Activated CD4-positive, alpha-beta memory T cell treated with anti-CD3 and anti-CD28 coated beads for 36 hours (primary cell): ENCODE measurements at regions not wholly inside any gene's neighbourhood (a gene's known extent, or its start where the extent isn't known, plus 50 kb on each side); places are given as distances from the start of the nearest gene placed in this dataset.

Source experiments
- CTCF ChIA-PET: fragments of 350-600 bp; sonication (Branson Sonifier 250); formaldehyde crosslinking; loops from one replicate; lab custom pipeline; 2021; ENCODE audit warnings: antibody characterized with exemption, inconsistent platforms; lab: Charles Lee
- POLR2A ChIA-PET: fragments of 350-600 bp; sonication (Branson Sonifier 250); formaldehyde crosslinking; loops from one replicate; lab custom pipeline; 2021; ENCODE audit warnings: antibody characterized with exemption; lab: Charles Lee
- DNase-seq: peaks from one replicate; pipeline ENCODE4 v3.0.0-alpha.2; 2020
- H3K27ac Mint-ChIP-seq: one replicate; pipeline ENCODE4 v1.8.0; 2021; ENCODE audit warnings: mixed read lengths
- H3K27me3 Mint-ChIP-seq: one replicate; pipeline ENCODE4 v1.8.0; 2021; ENCODE audit warnings: mixed read lengths
- H3K36me3 Mint-ChIP-seq: one replicate; pipeline ENCODE4 v1.8.0; 2021; ENCODE audit warnings: mixed read lengths
- H3K4me1 Mint-ChIP-seq: one replicate; pipeline ENCODE4 v1.8.0; 2021; ENCODE audit warnings: low read depth, mixed read lengths
- H3K4me3 Mint-ChIP-seq: one replicate; pipeline ENCODE4 v1.8.0; 2021; ENCODE audit warnings: mild to moderate bottlenecking, mixed read lengths
- H3K9me3 Mint-ChIP-seq: one replicate; pipeline ENCODE4 v1.8.0; 2021; ENCODE audit warnings: mixed read lengths
- intact Hi-C: fragments of 100-400 bp; cut with micrococcal nuclease; formaldehyde crosslinking; loops from one replicate; pipeline ENCODE4 v1.15.1; 2023

DNA sequence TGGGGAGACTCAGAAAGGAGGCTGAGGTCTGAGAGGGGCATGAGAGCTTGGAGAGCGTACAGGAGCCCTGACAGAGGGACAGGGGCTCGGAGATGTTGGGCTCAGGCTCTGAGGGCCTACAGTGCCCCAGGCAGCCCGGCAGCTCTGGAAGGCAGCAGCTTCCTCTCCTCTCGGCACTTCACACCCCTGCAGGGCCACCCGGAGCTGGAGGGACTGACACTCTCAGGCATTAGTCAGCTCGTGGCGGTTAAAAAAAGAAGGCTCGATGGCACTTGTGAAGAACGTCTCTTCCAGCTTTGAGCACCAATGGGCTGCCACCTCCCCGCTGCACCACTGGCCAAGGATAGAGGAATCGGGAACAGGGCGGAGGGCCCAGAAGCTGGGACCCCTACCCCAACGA, 62.6 kb upstream of the SIRPA start:
- no peak overlapping the region for H3K27ac Mint-ChIP-seq
- ChIA-PET CTCF (interaction anchor here (0.6 kb wide), 1 partner anchor 329 kb away, joined by 3 read pairs; no protein-coding TSS in a partner anchor), POLR2A (no interaction called here)
- no peaks in the 10 kb centered on the region for H3K4me1 Mint-ChIP-seq
- H3K27me3 Mint-ChIP-seq = peaks cover 18% of the 10 kb centered on the region
- no peak overlapping the region for H3K4me3 Mint-ChIP-seq
- DNase-seq = no peak
- H3K36me3 Mint-ChIP-seq = no peaks in the 10 kb centered on the region
- intact Hi-C loops = no loop called here
- no peaks in the 10 kb centered on the region for H3K9me3 Mint-ChIP-seq

DNA sequence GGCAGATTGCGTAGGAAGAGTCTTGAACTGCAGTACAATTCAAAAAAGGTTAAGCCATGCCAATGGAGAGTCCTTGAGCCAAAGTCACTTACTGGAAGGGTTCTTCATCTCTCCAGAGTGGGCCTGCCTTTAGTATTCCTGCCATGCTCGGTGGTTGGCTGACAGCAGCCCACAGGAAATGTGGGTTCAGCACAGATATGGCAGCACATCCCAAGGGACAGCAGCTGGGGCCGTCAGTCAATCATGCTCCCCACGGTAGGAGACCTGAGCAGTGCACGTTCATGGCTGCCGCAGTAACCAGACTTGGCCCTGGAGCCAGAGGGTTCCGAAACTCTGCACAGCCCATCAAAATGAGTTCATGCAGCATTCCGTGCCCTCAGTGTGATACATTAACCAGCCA, 63.6 kb upstream of the SIRPA start:
- Mint-ChIP-seq H3K27me3 (peaks cover 14% of the 10 kb centered on the region), H3K36me3 (no peaks in the 10 kb centered on the region), H3K9me3 (no peaks in the 10 kb centered on the region), H3K4me3 (no peak overlapping the region), H3K4me1 (no peaks in the 10 kb centered on the region), H3K27ac (no peak overlapping the region)
- intact Hi-C loops = no loop called here
- POLR2A ChIA-PET = no interaction called here
- no peak for DNase-seq
- CTCF ChIA-PET = no interaction called here

DNA sequence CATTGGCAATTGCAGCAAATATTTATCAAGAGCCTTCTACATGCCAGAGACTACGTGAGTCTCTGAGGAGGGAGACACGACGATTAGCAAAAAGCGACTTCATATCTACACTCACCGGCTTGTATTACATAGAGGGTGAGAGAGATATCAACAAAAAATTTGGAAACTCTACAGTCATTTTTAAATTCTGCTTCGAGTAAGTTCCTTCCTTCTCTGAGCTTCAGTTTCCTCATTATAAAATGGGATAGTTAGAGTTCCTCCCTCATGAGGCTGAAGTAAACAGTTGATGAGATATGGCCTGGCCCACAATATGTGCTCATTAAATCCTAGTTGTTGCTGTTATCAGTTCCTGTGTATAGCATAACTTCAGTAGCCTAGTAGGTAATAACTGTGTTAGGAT, 64.1 kb upstream of the SIRPA start:
- H3K27ac Mint-ChIP-seq = no peak overlapping the region
- POLR2A ChIA-PET = no interaction called here
- no peaks in the 10 kb centered on the region for H3K9me3 Mint-ChIP-seq
- CTCF ChIA-PET = interaction anchor here (1.1 kb wide), 1 partner anchor 67 kb away, joined by 3 read pairs; no protein-coding TSS in a partner anchor
- intact Hi-C loops = no loop called here
- H3K4me1 Mint-ChIP-seq = no peaks in the 10 kb centered on the region
- peaks cover 12% of the 10 kb centered on the region for H3K27me3 Mint-ChIP-seq
- no peaks in the 10 kb centered on the region for H3K36me3 Mint-ChIP-seq
- no peak for DNase-seq
- no peak overlapping the region for H3K4me3 Mint-ChIP-seq

DNA sequence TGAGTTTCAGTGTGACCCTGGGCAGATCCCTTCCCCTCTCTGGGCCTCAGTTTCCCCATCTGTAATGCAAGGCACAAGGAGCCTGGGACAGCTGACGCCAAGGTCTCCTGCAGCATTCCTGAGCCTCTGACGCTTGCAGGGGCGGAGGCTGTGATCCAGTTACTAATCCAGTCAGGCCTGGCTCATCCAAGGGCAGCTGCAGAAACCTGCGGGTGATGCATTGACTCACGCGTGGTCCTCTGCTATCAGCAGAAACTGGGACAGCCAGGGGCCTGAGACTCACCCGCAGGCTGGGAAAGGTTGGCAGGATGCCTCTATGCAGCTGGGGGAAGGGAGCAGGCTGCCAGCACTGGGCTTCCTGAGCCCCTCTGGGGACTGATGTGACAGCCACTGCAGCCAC, 65.0 kb upstream of the SIRPA start:
- H3K27ac Mint-ChIP-seq = no peak overlapping the region
- H3K27me3 Mint-ChIP-seq = peaks cover 12% of the 10 kb centered on the region
- no peaks in the 10 kb centered on the region for H3K36me3 Mint-ChIP-seq
- no peaks in the 10 kb centered on the region for H3K4me1 Mint-ChIP-seq
- H3K4me3 Mint-ChIP-seq = no peak overlapping the region
- CTCF ChIA-PET = interaction anchor here (1.1 kb wide), 1 partner anchor 66 kb away, joined by 3 read pairs; no protein-coding TSS in a partner anchor
- DNase-seq = no peak
- intact Hi-C loops = no loop called here
- POLR2A ChIA-PET = no interaction called here
- no peaks in the 10 kb centered on the region for H3K9me3 Mint-ChIP-seq

DNA sequence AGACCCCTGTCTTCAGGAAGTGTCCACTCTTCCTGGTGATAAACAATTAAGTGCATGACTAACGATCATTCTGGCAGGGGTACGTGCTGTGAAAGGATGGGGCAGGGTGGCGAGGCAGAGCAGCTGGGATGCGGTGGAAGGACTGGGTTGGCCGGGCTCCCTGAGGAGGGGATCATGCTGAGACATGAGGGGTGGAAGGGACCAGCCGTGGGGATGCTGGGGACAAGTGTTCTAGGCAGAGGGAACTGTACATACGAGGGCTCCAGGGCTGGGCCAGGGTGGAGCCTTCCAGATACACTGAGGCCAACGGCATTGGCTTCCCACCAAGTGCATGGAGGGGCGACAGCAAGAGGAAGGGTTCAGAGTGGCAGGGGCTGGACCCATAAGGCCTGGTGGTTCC, 65.7 kb upstream of the SIRPA start:
- Mint-ChIP-seq H3K27me3 (peaks cover 12% of the 10 kb centered on the region), H3K4me3 (no peak overlapping the region), H3K27ac (no peak overlapping the region), H3K9me3 (no peaks in the 10 kb centered on the region), H3K4me1 (no peaks in the 10 kb centered on the region), H3K36me3 (no peaks in the 10 kb centered on the region)
- intact Hi-C loops = no loop called here
- DNase-seq = no peak
- POLR2A ChIA-PET = no interaction called here
- CTCF ChIA-PET = no interaction called here

DNA sequence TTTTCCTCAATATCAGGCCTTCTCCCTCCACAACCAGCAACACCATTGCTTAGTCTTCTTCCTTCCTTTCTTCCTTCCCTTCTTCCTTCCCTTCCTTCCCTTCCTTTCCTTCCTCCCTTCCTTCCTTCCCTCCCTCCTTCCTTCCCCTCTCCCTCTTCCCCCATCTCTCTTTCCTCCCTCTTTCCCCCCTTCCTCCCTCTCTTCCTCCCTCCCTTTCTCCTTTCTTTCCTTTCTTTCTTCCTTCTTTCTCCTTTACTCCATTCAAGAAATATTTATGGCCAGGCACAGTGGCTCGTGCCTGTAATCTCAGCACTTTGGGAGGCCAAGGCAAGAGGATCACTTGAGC, 66.4 kb upstream of the SIRPA start:
- H3K36me3 Mint-ChIP-seq = no peaks in the 10 kb centered on the region
- peaks cover 12% of the 10 kb centered on the region for H3K27me3 Mint-ChIP-seq
- H3K4me1 Mint-ChIP-seq = no peaks in the 10 kb centered on the region
- POLR2A ChIA-PET = no interaction called here
- intact Hi-C loops = no loop called here
- CTCF ChIA-PET = no interaction called here
- DNase-seq = no peak
- H3K27ac Mint-ChIP-seq = no peak overlapping the region
- H3K9me3 Mint-ChIP-seq = peaks cover 3% of the 10 kb centered on the region
- H3K4me3 Mint-ChIP-seq = no peak overlapping the region

- Mint-ChIP-seq H3K4me3 (no peak overlapping the region), H3K27me3 (peaks cover 12% of the 10 kb centered on the region), H3K36me3 (no peaks in the 10 kb centered on the region), H3K4me1 (no peaks in the 10 kb centered on the region), H3K9me3 (peaks cover 7% of the 10 kb centered on the region), H3K27ac (no peak overlapping the region)
- intact Hi-C loops = no loop called here
- POLR2A ChIA-PET = no interaction called here
- DNase-seq = peak; percentile 17
- CTCF ChIA-PET = no interaction called here
Observed at GRCh38 chr20:1827974-1828785, 67.0 kb upstream of the SIRPA start.

GRCh38 chr20:1827510-1827973, 67.7 kb upstream of the SIRPA start:
- Mint-ChIP-seq H3K4me3 (no peak overlapping the region), H3K27me3 (peaks cover 12% of the 10 kb centered on the region), H3K36me3 (no peaks in the 10 kb centered on the region), H3K27ac (no peak overlapping the region), H3K9me3 (peaks cover 12% of the 10 kb centered on the region), H3K4me1 (no peaks in the 10 kb centered on the region)
- intact Hi-C loops = no loop called here
- CTCF ChIA-PET = no interaction called here
- POLR2A ChIA-PET = no interaction called here
- DNase-seq = no peak

DNA sequence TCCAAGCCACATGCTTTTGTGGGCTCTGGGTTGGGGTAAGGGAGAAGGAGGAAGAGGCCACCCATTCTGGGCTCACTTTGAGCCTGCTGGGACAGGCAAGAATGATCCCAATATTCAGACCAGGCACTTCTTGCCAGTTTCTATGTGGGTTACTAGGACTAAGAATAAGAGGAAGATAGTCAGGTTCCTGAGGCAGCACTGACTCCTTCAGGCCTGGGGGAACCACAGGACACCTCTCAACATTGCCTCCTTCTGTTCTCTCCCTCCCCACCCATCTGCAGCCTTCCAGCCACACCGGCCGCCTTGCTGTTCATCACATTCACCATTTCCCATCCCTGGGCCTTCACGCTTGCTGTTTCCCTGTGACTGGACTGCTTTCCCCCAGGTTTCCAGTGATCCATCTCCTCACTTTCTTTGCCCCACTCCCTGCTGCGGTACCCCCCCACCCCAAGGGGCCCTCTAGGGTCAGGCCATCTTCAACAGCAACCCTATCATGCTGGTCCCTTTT, 69.2 kb upstream of the SIRPA start:
- H3K27ac Mint-ChIP-seq = no peak overlapping the region
- DNase-seq = no peak
- intact Hi-C loops = no loop called here
- CTCF ChIA-PET = no interaction called here
- no peaks in the 10 kb centered on the region for H3K4me1 Mint-ChIP-seq
- H3K36me3 Mint-ChIP-seq = peaks cover 2% of the 10 kb centered on the region
- POLR2A ChIA-PET = no interaction called here
- H3K27me3 Mint-ChIP-seq = peaks cover 13% of the 10 kb centered on the region
- H3K4me3 Mint-ChIP-seq = no peak overlapping the region
- H3K9me3 Mint-ChIP-seq = peaks cover 22% of the 10 kb centered on the region

- H3K27ac Mint-ChIP-seq = no peak overlapping the region
- peaks cover 22% of the 10 kb centered on the region for H3K9me3 Mint-ChIP-seq
- H3K4me3 Mint-ChIP-seq = no peak overlapping the region
- intact Hi-C loops = no loop called here
- ChIA-PET CTCF (no interaction called here), POLR2A (no interaction called here)
- H3K4me1 Mint-ChIP-seq = no peaks in the 10 kb centered on the region
- H3K36me3 Mint-ChIP-seq = peaks cover 2% of the 10 kb centered on the region
- DNase-seq = no peak
- H3K27me3 Mint-ChIP-seq = peaks cover 13% of the 10 kb centered on the region
Observed at GRCh38 chr20:1825507-1825906, 69.7 kb upstream of the SIRPA start.

DNA sequence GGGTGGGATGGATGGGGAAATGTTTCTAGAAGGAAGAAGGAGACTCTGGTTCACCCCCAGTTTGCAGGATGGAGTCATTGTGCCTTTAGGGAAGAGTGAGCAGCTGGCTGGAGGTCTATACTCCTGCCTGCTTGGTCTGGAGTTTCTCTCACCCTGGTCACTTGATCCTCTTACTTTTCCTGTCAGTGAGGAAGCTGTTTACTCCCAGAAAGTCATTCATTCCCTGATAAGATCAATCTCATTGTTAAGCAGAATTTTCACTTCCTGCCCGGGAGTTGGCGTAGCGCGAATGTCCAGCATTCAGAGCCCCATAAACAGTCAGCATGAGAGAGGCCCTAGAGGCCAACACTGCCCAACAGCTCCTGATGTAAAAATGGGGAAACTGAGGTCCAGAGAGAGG, 70.4 kb upstream of the SIRPA start:
- Mint-ChIP-seq H3K4me1 (no peaks in the 10 kb centered on the region), H3K36me3 (peaks cover 2% of the 10 kb centered on the region), H3K9me3 (peaks cover 22% of the 10 kb centered on the region), H3K27me3 (peaks cover 18% of the 10 kb centered on the region), H3K27ac (no peak overlapping the region), H3K4me3 (no peak overlapping the region)
- no peak for DNase-seq
- intact Hi-C loops = no loop called here
- ChIA-PET CTCF (no interaction called here), POLR2A (no interaction called here)

GRCh38 chr20:1824181-1824580, 71.0 kb upstream of the SIRPA start:
- Mint-ChIP-seq H3K4me1 (no peaks in the 10 kb centered on the region), H3K9me3 (peaks cover 22% of the 10 kb centered on the region), H3K36me3 (peaks cover 2% of the 10 kb centered on the region), H3K4me3 (no peak overlapping the region), H3K27me3 (peaks cover 15% of the 10 kb centered on the region), H3K27ac (no peak overlapping the region)
- CTCF ChIA-PET = no interaction called here
- intact Hi-C loops = no loop called here
- POLR2A ChIA-PET = no interaction called here
- no peak for DNase-seq

- CTCF ChIA-PET = no interaction called here
- H3K4me1 Mint-ChIP-seq = no peaks in the 10 kb centered on the region
- intact Hi-C loops = no loop called here
- peaks cover 15% of the 10 kb centered on the region for H3K27me3 Mint-ChIP-seq
- H3K36me3 Mint-ChIP-seq = peaks cover 2% of the 10 kb centered on the region
- DNase-seq = no peak
- H3K4me3 Mint-ChIP-seq = no peak overlapping the region
- H3K9me3 Mint-ChIP-seq = peaks cover 22% of the 10 kb centered on the region
- POLR2A ChIA-PET = no interaction called here
- no peak overlapping the region for H3K27ac Mint-ChIP-seq
Observed at GRCh38 chr20:1823450-1823844, 71.8 kb upstream of the SIRPA start.
